ENCODE measurements at regions not wholly inside any gene's neighbourhood (a gene's known extent, or its start where the extent isn't known, plus 50 kb on each side); places are given as distances from the start of the nearest gene placed in this dataset.

DNA sequence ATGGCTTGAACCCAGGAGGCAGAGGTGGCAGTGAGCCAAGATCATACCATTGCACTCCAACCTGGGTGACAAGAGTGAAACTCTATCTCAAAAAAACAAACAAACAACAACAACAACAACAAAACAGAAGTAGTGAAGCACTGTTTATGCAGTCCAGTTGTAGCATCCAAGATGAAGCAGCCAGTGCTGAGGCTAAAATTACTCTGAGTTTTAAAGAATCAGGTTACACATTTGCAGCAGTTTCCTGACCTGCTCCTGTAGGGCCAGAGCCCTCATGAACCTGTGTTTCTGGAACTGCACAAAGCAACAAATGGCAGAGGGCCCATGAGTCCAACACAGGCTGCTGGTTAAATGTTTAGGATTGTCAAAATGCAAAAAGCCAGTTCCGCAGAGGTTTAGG lies 499.5 kb upstream of the PSMD7 start:
- DNase-seq (ENCODE audit: extremely low spot score) = no peak
- POLR2A ChIA-PET = no interaction called here
- CTCF ChIA-PET = no interaction called here
- TF ChIP-seq, protein P1, sequence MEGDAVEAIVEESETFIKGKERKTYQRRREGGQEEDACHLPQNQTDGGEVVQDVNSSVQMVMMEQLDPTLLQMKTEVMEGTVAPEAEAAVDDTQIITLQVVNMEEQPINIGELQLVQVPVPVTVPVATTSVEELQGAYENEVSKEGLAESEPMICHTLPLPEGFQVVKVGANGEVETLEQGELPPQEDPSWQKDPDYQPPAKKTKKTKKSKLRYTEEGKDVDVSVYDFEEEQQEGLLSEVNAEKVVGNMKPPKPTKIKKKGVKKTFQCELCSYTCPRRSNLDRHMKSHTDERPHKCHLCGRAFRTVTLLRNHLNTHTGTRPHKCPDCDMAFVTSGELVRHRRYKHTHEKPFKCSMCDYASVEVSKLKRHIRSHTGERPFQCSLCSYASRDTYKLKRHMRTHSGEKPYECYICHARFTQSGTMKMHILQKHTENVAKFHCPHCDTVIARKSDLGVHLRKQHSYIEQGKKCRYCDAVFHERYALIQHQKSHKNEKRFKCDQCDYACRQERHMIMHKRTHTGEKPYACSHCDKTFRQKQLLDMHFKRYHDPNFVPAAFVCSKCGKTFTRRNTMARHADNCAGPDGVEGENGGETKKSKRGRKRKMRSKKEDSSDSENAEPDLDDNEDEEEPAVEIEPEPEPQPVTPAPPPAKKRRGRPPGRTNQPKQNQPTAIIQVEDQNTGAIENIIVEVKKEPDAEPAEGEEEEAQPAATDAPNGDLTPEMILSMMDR (IDR thresholded peaks at IDR 0.05; ENCODE audit: control extremely low read depth, extremely low read depth, low read depth, missing control alignments) = no peak

DNA sequence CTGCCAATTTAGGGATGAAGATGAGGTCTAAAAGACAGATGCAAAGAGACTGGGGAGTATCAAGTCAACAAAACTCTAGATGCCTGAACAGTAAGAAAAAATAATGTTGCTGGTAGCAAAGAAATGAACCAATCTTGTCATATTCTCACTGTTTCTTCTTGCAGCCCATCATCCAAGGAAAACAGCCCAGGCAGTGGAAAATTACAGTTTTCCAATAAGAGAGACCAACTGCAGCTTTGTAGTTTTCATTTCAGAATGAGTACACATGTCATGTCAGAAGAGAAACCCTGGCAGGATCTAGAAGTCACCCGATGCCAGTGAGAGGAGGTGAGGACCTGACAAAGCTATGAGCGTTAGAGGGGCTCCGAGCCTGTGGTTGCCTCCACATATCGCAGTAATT lies 500.4 kb upstream of the PSMD7 start:
- ChIA-PET POLR2A (no interaction called here), CTCF (no interaction called here)
- DNase-seq (ENCODE audit: extremely low spot score) = no peak
- TF ChIP-seq, protein P1 (IDR thresholded peaks at IDR 0.05; ENCODE audit: control extremely low read depth, extremely low read depth, low read depth, missing control alignments) = no peak

DNA sequence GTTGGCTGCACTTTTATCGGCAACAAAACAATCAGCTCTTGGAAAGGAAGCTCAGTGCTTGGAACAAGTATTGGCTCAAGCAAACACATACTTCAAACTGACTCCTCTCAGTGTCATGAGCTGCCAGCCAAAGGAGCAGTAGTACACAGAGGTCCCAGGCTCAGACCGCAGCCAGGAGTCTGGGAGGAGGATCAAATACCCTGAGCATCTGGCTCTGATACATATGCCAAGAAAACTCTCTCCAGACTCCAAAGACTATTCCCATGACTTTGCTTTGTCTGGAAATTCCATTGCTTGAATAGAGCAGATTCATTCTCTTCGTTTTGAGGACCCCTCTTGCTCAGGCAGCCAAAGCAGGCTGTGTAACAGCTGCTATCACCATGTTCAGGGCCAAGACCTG lies 501.6 kb upstream of the PSMD7 start:
- DNase-seq (ENCODE audit: extremely low spot score) = no peak
- TF ChIP-seq, protein P1 (IDR thresholded peaks at IDR 0.05; ENCODE audit: control extremely low read depth, extremely low read depth, low read depth, missing control alignments) = no peak
- ChIA-PET POLR2A (no interaction called here), CTCF (no interaction called here)

DNA sequence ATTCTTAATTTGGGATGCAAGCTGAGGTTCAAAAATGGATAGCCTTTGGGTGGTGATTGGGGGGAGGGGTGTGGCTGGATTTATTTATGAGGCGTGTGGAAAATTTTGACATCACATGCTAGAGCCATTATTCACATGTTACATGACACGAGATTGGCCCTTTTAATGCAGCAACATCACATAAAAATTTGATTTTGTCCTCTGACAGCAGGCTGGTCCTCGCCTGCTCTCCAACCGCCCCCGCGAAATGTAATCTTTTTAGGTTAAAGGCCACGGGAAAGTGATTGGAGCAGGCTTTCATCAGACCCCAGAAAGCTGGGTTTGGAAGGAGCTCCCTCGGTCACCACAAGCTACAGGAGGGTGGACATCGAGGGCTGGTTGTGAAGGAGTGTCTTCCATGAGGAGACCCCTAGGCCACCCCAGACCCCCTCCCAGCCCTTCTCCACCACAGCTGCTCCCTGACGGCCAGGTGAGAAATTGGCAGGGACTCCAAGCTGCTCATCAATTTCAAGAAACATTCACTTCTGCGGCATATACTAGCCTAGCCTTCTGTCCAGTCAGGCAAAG lies 502.7 kb upstream of the PSMD7 start:
- DNase-seq (ENCODE audit: extremely low spot score) = no peak
- ChIA-PET POLR2A (no interaction called here), CTCF (interaction anchor here (2.0 kb wide), 1 partner anchor 10 kb away, joined by 6 read pairs; no protein-coding TSS in a partner anchor)
- TF ChIP-seq, protein P1 (IDR thresholded peaks at IDR 0.05; ENCODE audit: control extremely low read depth, extremely low read depth, low read depth, missing control alignments) = no peak

DNA sequence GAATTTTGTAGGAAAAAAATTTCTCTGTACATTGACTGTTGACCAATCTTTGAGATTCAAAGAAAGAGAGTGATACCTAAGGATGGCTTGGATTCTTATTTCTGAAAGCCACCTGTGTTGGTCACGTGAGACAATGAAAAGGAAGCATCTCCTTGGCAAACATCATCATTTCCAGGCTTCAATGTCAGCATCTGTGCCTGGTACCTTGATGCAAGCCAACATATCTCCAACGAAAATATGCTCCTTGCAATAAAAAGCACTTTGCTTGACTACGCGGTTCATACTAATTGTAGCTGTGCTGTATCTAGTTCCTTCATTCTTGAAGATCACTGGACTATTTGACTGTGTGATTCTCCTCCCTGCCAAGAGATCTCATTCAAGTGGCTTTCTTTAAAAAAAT lies 503.4 kb upstream of the PSMD7 start:
- no peak for DNase-seq (ENCODE audit: extremely low spot score)
- POLR2A ChIA-PET = no interaction called here
- CTCF ChIA-PET = interaction anchor here (1.1 to 2.0 kb wide), 3 partner anchors 10 to 15 kb away, joined by 3 to 6 read pairs (median 3); no protein-coding TSS in a partner anchor
- TF ChIP-seq, protein P1 (IDR thresholded peaks at IDR 0.05; ENCODE audit: control extremely low read depth, extremely low read depth, low read depth, missing control alignments) = no peak

DNA sequence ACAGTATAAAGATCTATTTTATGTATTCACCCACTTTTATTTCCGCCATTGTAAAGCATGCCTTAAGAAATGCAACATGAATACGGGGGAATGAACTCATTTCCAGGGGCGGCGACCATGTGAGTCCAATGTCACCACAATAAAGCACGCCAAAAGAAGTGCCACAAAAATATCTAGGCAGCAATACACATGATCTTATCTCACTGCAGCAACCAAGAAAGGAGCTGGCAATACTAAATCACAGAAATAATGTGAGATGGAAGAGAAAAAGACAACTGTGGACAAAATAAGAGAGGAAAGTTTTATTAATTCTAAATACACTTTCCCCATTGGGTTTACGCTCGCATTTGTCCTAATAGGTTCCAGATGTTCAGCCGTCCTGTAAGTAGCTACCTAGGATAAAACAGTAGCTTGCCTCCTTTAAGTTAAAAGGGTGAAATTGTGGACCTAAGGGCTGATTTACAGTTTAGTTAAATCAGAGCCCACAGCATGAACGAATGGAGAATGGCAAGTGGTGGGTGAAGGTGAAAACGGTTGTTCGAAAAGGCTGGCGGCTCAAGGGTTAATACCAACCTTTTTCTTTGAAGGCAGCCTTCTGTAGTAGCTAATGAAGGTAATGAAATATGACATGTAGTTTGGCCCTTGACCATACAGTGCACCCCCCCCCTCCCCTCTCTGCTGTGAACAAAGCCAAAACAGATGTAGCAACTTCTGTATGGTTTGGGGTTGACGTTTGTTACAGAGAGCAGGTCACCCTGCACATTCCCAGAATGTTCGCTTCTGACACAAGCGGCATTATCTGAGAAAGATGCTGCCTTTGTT lies 504.2 kb upstream of the PSMD7 start:
- ChIA-PET POLR2A (no interaction called here), CTCF (interaction anchor here (1.1 to 2.0 kb wide), 3 partner anchors 10 to 14 kb away, joined by 3 to 6 read pairs (median 3); no protein-coding TSS in a partner anchor)
- TF ChIP-seq, protein P1 (IDR thresholded peaks at IDR 0.05; ENCODE audit: control extremely low read depth, extremely low read depth, low read depth, missing control alignments) = no peak
- DNase-seq (ENCODE audit: extremely low spot score) = no peak

Data from GM10248 (cell line).